HuH-7.5 (cell line): ENCODE measurements at regions not wholly inside any gene's neighbourhood (a gene's known extent, or its start where the extent isn't known, plus 50 kb on each side); places are given as distances from the start of the nearest gene placed in this dataset.

Source experiments
- DNase-seq: peaks from one replicate; pipeline ENCODE4 v3.0.0; 2011; ENCODE audit warnings: low spot score

- DNase-seq, result no peak
These were observed 117.0 kb downstream of the GAS1 start for GRCh38 chr9:86830356-86830755.

GRCh38 chr9:86829496-86830046 lies 117.7 kb downstream of the GAS1 start:
- DNase-seq, result no peak

GRCh38 chr9:86828631-86829030 lies 118.7 kb downstream of the GAS1 start:
- no peak for DNase-seq

- DNase-seq, result no peak
These were observed 119.4 kb downstream of the GAS1 start for GRCh38 chr9:86827893-86828292.

GRCh38 chr9:86825299-86825698 lies 122.0 kb downstream of the GAS1 start:
- no peak for DNase-seq

GRCh38 chr9:86822006-86822801 lies 125.1 kb downstream of the GAS1 start:
- no peak for DNase-seq

- no peak for DNase-seq
These were observed 126.1 kb downstream of the GAS1 start for GRCh38 chr9:86821006-86821845.

GRCh38 chr9:86819552-86819951 lies 127.8 kb downstream of the GAS1 start:
- DNase-seq, result no peak

- DNase-seq, result no peak
These were observed 128.7 kb downstream of the GAS1 start for GRCh38 chr9:86818636-86819035.

- DNase-seq, result no peak
These were observed 130.4 kb downstream of the GAS1 start for GRCh38 chr9:86816868-86817267.

GRCh38 chr9:86816366-86816765 lies 130.9 kb downstream of the GAS1 start:
- no peak for DNase-seq

GRCh38 chr9:86812616-86813015 lies 134.7 kb downstream of the GAS1 start:
- no peak for DNase-seq

GRCh38 chr9:86809759-86810367 lies 137.4 kb downstream of the GAS1 start:
- no peak for DNase-seq

- DNase-seq, result no peak
These were observed 138.2 kb downstream of the GAS1 start for GRCh38 chr9:86809151-86809550.

- no peak for DNase-seq
These were observed 139.8 kb downstream of the GAS1 start for GRCh38 chr9:86807367-86807976.

- no peak for DNase-seq
These were observed 143.3 kb downstream of the GAS1 start for GRCh38 chr9:86804011-86804410.

GRCh38 chr9:86802900-86803673 lies 144.2 kb downstream of the GAS1 start:
- DNase-seq, result no peak

- DNase-seq, result no peak
These were observed 146.1 kb downstream of the GAS1 start for GRCh38 chr9:86801246-86801645.

GRCh38 chr9:86800681-86801080 lies 146.6 kb downstream of the GAS1 start:
- DNase-seq, result no peak

- no peak for DNase-seq
These were observed 148.3 kb downstream of the GAS1 start for GRCh38 chr9:86798966-86799365.

- DNase-seq, result no peak
These were observed 150.6 kb downstream of the GAS1 start for GRCh38 chr9:86796666-86797065.
